Limb (tissue), 2 donors: ENCODE measurements at regions not wholly inside any gene's neighbourhood (a gene's known extent, or its start where the extent isn't known, plus 50 kb on each side); places are given as distances from the start of the nearest gene placed in this dataset.
"Not testable (repeated sequence)": the region's sequence is repeated elsewhere in the genome, so short reads cannot be mapped to it uniquely, and the experiment has no call there.

Source experiments
- DNase-seq, 2 donors: peaks; one replicate each; pipeline ENCODE4 v3.0.0-alpha.2; 2016; ENCODE audit errors: extremely low spot score in 2 of 2

- DNase-seq, result no peak
Observed at GRCh38 chr12:19822476-19822875, 383.2 kb downstream of the AEBP2 start.

- not testable (repeated sequence) for DNase-seq
Observed at GRCh38 chr12:19823326-19823725, 384.0 kb downstream of the AEBP2 start.

GRCh38 chr12:19826980-19827550, 387.8 kb downstream of the AEBP2 start:
- no peak for DNase-seq

GRCh38 chr12:19829100-19829853, 390.0 kb downstream of the AEBP2 start:
- DNase-seq, result no peak

GRCh38 chr12:19830446-19830845, 391.2 kb downstream of the AEBP2 start:
- no peak for DNase-seq

- DNase-seq, result no peak
Observed at GRCh38 chr12:19833775-19834501, 394.6 kb downstream of the AEBP2 start.

GRCh38 chr12:19834592-19834991, 395.3 kb downstream of the AEBP2 start:
- no peak for DNase-seq

- DNase-seq, result no peak
Observed at GRCh38 chr12:19836056-19836455, 396.8 kb downstream of the AEBP2 start.

- DNase-seq, result no peak
Observed at GRCh38 chr12:19836456-19836855, 397.2 kb downstream of the AEBP2 start.

- no peak for DNase-seq
Observed at GRCh38 chr12:19837543-19837942, 398.3 kb downstream of the AEBP2 start.

GRCh38 chr12:19841451-19841850, 402.2 kb downstream of the AEBP2 start:
- no peak for DNase-seq

GRCh38 chr12:19842116-19842515, 402.8 kb downstream of the AEBP2 start:
- DNase-seq, result no peak

GRCh38 chr12:19844224-19844623, 404.9 kb downstream of the AEBP2 start:
- DNase-seq, result no peak

GRCh38 chr12:19846574-19846973, 407.3 kb downstream of the AEBP2 start:
- DNase-seq, result no peak

- DNase-seq, result no peak
Observed at GRCh38 chr12:19847294-19848059, 408.2 kb downstream of the AEBP2 start.

- DNase-seq, result no peak
Observed at GRCh38 chr12:19848421-19848820, 409.1 kb downstream of the AEBP2 start.

- DNase-seq, result no peak
Observed at GRCh38 chr12:19849208-19849607, 409.9 kb downstream of the AEBP2 start.

GRCh38 chr12:19850346-19851065, 411.2 kb downstream of the AEBP2 start:
- DNase-seq, result no peak

GRCh38 chr12:19852100-19852855, 413.0 kb downstream of the AEBP2 start:
- DNase-seq, result no peak

GRCh38 chr12:19855851-19856250, 416.6 kb downstream of the AEBP2 start:
- DNase-seq, result no peak
